DMS153 treated with DMSO at 0.1 percent for 48 hours (cell line): ENCODE measurements at regions not wholly inside any gene's neighbourhood (a gene's known extent, or its start where the extent isn't known, plus 50 kb on each side); places are given as distances from the start of the nearest gene placed in this dataset.

Experiments
- DNase-seq: peaks from one replicate; lab custom pipeline; 2025; ENCODE audit not compliant: unreplicated experiment; lab: John Stamatoyannopoulos, UW

GRCh38 chr19:28494461-28494860 lies 718.5 kb downstream of the UQCRFS1 start:
- no peak for DNase-seq

- DNase-seq, result no peak
Measured at GRCh38 chr19:28493884-28494283, 719.1 kb downstream of the UQCRFS1 start.

- no peak for DNase-seq
Measured at GRCh38 chr19:28492621-28493020, 720.3 kb downstream of the UQCRFS1 start.

GRCh38 chr19:28492201-28492600 lies 720.8 kb downstream of the UQCRFS1 start:
- DNase-seq, result no peak

- DNase-seq, result no peak
Measured at GRCh38 chr19:28489776-28490175, 723.2 kb downstream of the UQCRFS1 start.

- DNase-seq, result no peak
Measured at GRCh38 chr19:28489126-28489660, 723.8 kb downstream of the UQCRFS1 start.

- no peak for DNase-seq
Measured at GRCh38 chr19:28487999-28488398, 725.0 kb downstream of the UQCRFS1 start.

- DNase-seq, result no peak
Measured at GRCh38 chr19:28486926-28487325, 726.0 kb downstream of the UQCRFS1 start.

GRCh38 chr19:28486473-28486872 lies 726.5 kb downstream of the UQCRFS1 start:
- no peak for DNase-seq

GRCh38 chr19:28485292-28485691 lies 727.7 kb downstream of the UQCRFS1 start:
- no peak for DNase-seq

GRCh38 chr19:28483197-28483596 lies 729.8 kb downstream of the UQCRFS1 start:
- DNase-seq, result no peak

- DNase-seq, result peak; percentile 13
Measured at GRCh38 chr19:28482221-28482620, 730.7 kb downstream of the UQCRFS1 start.

- DNase-seq, result no peak
Measured at GRCh38 chr19:28481674-28482073, 731.3 kb downstream of the UQCRFS1 start.

- no peak for DNase-seq
Measured at GRCh38 chr19:28475525-28475924, 737.4 kb downstream of the UQCRFS1 start.

GRCh38 chr19:28472843-28473242 lies 740.1 kb downstream of the UQCRFS1 start:
- DNase-seq, result no peak

- DNase-seq, result no peak
Measured at GRCh38 chr19:28471731-28472510, 741.0 kb downstream of the UQCRFS1 start.

GRCh38 chr19:28469544-28469943 lies 743.4 kb downstream of the UQCRFS1 start:
- no peak for DNase-seq

GRCh38 chr19:28468701-28469459 lies 744.1 kb downstream of the UQCRFS1 start:
- peak; percentile 12 for DNase-seq

GRCh38 chr19:28466107-28467045 lies 746.6 kb downstream of the UQCRFS1 start:
- DNase-seq, result peak; percentile 59

GRCh38 chr19:28465371-28466086 lies 747.4 kb downstream of the UQCRFS1 start:
- DNase-seq, result no peak
